ENCODE measurements at regions not wholly inside any gene's neighbourhood (a gene's known extent, or its start where the extent isn't known, plus 50 kb on each side); places are given as distances from the start of the nearest gene placed in this dataset.

DNA sequence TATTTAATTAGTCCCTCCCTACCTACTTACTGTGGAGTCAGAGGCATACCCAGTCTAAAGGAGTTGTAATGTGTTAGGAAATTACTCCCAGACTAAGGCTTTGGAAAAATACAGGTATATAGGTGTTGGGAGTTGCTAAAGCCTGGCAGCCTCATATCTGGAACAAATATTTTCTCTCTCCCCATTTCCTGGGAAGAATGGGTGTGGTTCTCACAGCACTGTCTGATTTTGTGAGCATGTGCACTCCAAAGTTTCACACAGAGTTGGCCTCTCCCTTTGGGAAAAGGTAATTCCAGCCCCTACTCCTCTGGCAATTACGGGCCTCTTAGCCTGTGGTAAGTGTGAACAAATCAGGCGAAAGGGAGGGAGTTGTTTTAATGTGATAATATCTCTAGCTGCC, 187.0 kb downstream of the MID1IP1 start:
- TF ChIP-seq POLR2A (IDR thresholded peaks at IDR 0.05), result no peak
- TF ChIP-seq, protein P1, sequence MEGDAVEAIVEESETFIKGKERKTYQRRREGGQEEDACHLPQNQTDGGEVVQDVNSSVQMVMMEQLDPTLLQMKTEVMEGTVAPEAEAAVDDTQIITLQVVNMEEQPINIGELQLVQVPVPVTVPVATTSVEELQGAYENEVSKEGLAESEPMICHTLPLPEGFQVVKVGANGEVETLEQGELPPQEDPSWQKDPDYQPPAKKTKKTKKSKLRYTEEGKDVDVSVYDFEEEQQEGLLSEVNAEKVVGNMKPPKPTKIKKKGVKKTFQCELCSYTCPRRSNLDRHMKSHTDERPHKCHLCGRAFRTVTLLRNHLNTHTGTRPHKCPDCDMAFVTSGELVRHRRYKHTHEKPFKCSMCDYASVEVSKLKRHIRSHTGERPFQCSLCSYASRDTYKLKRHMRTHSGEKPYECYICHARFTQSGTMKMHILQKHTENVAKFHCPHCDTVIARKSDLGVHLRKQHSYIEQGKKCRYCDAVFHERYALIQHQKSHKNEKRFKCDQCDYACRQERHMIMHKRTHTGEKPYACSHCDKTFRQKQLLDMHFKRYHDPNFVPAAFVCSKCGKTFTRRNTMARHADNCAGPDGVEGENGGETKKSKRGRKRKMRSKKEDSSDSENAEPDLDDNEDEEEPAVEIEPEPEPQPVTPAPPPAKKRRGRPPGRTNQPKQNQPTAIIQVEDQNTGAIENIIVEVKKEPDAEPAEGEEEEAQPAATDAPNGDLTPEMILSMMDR (IDR thresholded peaks at IDR 0.05), result no peak
- TF ChIP-seq EP300 (IDR thresholded peaks at IDR 0.05), result no peak

All from ovary (tissue), 3 donors.